Stimulated activated naive B cell treated with anti-CD40 and anti-IgM and Interleukin-4, amounts not matched to agents 10 μg/mL and 1 μg/mL and 100 μg/mL, for 72 hours (primary cell): ENCODE measurements at regions not wholly inside any gene's neighbourhood (a gene's known extent, or its start where the extent isn't known, plus 50 kb on each side); places are given as distances from the start of the nearest gene placed in this dataset.

Source experiments
- ATAC-seq, 2 donors: fragments of 150-1000 bp; cut with Tn5 transposase; replicated peaks; 2 replicates each; pipeline ENCODE4 v1.10.0; 2021; ENCODE audit warnings: moderate library complexity in 1 of 2
- DNase-seq: peaks from one replicate; pipeline ENCODE4 v3.0.0; 2021
- H3K27ac Mint-ChIP-seq: one replicate; pipeline ENCODE4 v1.8.0; 2022; ENCODE audit warnings: mild to moderate bottlenecking, mixed read lengths
- H3K27me3 Mint-ChIP-seq, 2 donors: one replicate each; pipeline ENCODE4 v1.8.0; 2022; ENCODE audit warnings: mixed read lengths in 2 of 2
- H3K36me3 Mint-ChIP-seq, 2 donors: one replicate each; pipeline ENCODE4 v1.8.0; 2022; ENCODE audit warnings: mixed read lengths in 2 of 2, mild to moderate bottlenecking in 1 of 2
- H3K4me1 Mint-ChIP-seq, 2 donors: one replicate each; pipeline ENCODE4 v1.8.0; 2022; ENCODE audit warnings: mixed read lengths in 2 of 2, mild to moderate bottlenecking in 1 of 2
- H3K4me3 Mint-ChIP-seq, 2 donors: one replicate each; pipeline ENCODE4 v1.8.0; 2022; ENCODE audit warnings: mild to moderate bottlenecking in 2 of 2, mixed read lengths in 2 of 2, moderate library complexity in 1 of 2
- H3K9me3 Mint-ChIP-seq, 2 donors: one replicate each; pipeline ENCODE4 v1.8.0; 2022; ENCODE audit warnings: mixed read lengths in 2 of 2, mild to moderate bottlenecking in 1 of 2

DNA sequence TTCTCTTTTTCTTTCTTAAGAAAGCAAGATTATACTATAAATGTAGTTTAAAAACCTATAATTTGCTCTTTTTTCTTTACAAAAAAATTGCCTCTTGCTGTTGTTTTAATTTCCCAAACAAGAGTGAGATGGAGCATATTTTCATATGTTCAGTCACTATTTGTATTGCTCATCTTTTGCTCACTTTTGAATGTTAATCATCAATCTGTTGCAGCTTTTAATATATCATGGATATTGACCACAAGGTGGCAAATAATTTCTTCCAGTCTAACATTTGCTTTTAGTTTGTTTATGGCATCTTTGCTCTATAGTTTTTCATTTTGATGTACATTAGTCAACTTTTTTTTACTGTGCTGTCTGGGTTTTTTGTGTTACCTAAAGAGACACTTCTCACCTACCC lies 112.6 kb upstream of the THRB start:
- Mint-ChIP-seq H3K9me3 (peaks cover 2 to 3% of the 10 kb centered on the region in 2 donors), H3K27me3 (no peaks in the 10 kb centered on the region), H3K4me1 (no peaks in the 10 kb centered on the region), H3K27ac (no peak overlapping the region), H3K36me3 (peaks cover 0 to 2% of the 10 kb centered on the region in 2 donors), H3K4me3 (no peak overlapping the region)
- ATAC-seq (no peak), DNase-seq (no peak)

DNA sequence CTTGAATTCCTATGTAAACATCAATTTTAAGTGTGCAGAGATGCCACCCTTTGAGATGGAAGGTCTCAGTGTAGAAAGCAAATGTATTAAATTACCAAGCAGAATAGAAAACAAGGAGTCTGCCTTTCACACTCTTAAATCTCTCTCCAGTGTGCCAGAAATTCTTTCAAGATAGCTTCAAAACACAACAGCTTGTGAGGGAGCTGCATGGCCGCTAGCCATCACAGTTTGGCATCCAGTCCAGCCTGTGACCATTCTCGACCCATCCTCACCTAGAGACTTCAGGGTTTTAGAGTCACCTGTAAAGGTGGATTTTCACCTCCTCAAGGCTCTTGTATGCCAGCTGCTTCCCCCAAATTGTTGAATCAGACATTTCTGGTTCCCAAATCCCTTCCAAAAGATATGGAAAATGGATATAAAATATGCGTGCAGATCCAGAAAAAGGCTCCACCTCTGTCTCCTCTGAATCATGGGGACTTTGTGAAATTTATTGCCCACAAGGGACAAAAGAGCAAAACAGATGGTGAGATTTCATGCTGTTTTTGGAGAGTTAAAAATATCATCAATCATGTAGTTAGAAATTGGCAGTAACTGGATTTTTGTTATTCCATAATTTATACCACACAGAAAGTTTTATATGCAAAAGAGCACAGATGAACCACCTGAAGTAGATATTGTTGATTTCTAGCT lies 114.2 kb upstream of the THRB start:
- Mint-ChIP-seq H3K4me3 (no peak overlapping the region), H3K36me3 (peaks cover 0 to 2% of the 10 kb centered on the region in 2 donors), H3K27me3 (no peaks in the 10 kb centered on the region), H3K27ac (no peak overlapping the region), H3K9me3 (peaks cover 2 to 3% of the 10 kb centered on the region in 2 donors), H3K4me1 (no peaks in the 10 kb centered on the region)
- no peak for DNase-seq
- no peak for ATAC-seq

DNA sequence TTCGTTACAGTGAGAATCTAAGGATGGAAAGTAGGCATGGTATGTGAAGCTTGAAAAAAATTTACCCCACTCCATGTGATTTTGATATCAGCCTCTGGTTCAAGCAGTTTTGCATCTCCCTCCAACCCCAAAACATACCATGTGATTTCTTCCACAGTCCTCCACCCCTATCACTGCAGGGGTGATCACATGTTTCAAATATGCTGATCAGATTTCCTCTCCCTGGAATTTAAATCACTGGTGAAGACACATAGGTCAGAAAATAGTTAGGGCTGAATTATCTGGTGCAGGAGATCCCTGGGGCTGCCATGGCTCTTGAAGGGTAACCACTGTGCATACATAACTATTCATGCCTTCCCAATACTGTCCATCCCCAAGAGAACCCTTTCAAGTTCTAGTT lies 119.7 kb upstream of the THRB start:
- H3K4me1 Mint-ChIP-seq: no peaks in the 10 kb centered on the region
- H3K36me3 Mint-ChIP-seq: no peaks in the 10 kb centered on the region
- no peaks in the 10 kb centered on the region for H3K9me3 Mint-ChIP-seq
- DNase-seq (no peak), ATAC-seq (no peak)
- no peak overlapping the region for H3K4me3 Mint-ChIP-seq
- H3K27ac Mint-ChIP-seq: no peak overlapping the region
- peaks cover 0 to 7% of the 10 kb centered on the region in 2 donors for H3K27me3 Mint-ChIP-seq

DNA sequence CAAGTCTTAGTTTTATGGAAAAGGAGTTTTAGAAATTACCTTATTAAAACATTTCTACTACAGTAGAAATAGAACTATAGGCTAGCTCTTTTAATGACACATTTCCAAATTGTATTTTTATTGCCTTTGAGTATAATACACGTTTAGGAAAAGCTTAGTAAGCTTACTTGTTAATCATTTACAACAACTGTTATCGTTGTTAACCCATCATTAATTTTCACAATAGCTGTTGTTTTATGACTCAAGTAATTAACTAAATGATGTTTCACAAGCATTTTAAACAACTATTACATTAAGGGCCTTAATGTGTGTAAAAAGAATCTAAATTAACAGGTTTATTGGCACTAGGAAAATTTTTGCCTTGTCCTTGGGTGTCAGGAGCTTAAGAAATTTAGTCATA lies 120.5 kb upstream of the THRB start:
- Mint-ChIP-seq H3K36me3 (no peaks in the 10 kb centered on the region), H3K4me1 (no peaks in the 10 kb centered on the region), H3K27ac (no peak overlapping the region), H3K27me3 (peaks cover 0 to 7% of the 10 kb centered on the region in 2 donors), H3K4me3 (no peak overlapping the region), H3K9me3 (no peaks in the 10 kb centered on the region)
- ATAC-seq (no peak), DNase-seq (no peak)

DNA sequence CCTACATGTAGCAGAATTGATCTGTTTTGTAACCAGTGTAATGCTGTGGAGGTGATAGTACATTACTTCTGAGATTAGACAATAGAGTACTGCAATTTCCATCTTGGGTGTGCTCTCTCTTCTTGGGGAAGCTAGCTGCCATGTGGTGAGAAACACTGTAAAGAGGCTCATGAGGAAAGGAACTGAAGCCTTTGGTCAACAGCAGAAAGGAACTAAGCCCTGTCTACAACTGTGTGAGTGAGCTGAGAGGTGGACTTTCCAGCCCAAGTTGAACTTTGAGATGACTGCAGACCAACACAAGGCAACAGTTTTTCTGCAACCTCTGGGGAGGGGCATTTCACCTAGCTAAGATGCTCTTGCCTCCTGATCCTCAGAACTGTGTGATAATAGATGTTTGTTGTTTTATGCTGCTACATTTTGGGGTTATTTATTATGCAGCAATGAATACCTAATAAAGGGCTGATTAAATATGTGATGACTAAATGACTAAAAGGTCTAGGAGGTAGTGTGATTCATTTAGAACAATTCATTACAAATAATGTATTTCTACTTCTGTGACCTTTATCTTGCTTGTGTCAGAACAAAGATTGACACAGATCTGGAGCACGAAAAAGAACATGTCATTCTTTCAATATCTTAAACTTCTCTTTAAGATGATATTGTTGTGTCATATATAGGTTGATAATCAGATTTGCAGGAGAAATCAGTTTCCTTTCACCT lies 121.6 kb upstream of the THRB start:
- ATAC-seq: peak; percentile 65 to 73
- Mint-ChIP-seq H3K27me3 (peaks cover 0 to 7% of the 10 kb centered on the region in 2 donors), H3K9me3 (no peaks in the 10 kb centered on the region), H3K4me1 (no peaks in the 10 kb centered on the region), H3K4me3 (no peak overlapping the region), H3K36me3 (no peaks in the 10 kb centered on the region), H3K27ac (no peak overlapping the region)
- DNase-seq: no peak

DNA sequence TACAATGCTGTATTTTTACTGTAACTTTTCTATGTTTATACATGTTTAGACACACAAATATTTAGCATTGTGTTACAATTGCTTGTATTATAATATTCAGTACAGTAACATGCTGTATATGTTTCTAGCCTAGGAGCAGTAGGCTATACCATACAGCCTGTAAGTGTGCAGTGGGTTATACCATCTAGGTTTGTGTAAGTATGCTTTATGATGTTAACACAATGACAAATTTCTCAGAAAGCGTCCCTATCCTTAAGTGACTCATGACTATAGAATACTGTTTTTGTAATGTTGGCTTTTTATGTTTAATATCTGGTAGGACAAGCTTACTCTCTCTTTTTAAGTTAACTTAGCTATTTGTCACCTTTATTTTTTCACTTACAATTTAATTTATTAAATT lies 127.5 kb upstream of the THRB start:
- no peaks in the 10 kb centered on the region for H3K4me1 Mint-ChIP-seq
- H3K36me3 Mint-ChIP-seq: peaks cover 0 to 3% of the 10 kb centered on the region in 2 donors
- H3K4me3 Mint-ChIP-seq: no peak overlapping the region
- H3K27me3 Mint-ChIP-seq: no peaks in the 10 kb centered on the region
- no peak overlapping the region for H3K27ac Mint-ChIP-seq
- DNase-seq: no peak
- no peaks in the 10 kb centered on the region for H3K9me3 Mint-ChIP-seq
- no peak for ATAC-seq

DNA sequence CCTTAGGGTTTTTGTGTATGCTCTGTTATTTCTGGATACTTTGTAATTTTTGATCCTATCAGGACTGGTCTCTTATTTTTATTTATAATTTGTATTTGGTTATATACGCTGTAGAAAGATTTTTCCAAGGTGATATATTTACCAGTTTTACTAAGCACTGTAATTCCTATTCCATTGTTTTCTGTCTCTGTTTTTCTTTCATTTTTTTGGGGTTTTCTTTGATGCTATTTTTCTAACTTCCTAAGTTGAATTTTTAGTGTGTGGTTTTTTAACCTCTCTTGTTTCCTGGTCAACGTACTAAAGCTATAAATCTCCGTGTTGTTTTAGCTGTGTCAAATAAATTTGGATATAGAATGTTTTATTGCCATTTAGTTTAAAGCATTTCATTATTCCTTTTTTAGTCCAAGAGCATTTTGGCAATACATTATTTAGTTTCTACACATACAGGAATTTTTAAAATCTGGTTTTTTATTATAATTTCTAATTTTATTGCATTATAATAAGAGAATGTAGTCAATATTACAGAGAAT lies 128.1 kb upstream of the THRB start:
- Mint-ChIP-seq H3K27me3 (no peaks in the 10 kb centered on the region), H3K4me1 (no peaks in the 10 kb centered on the region), H3K36me3 (peaks cover 0 to 3% of the 10 kb centered on the region in 2 donors), H3K27ac (no peak overlapping the region), H3K4me3 (no peak overlapping the region), H3K9me3 (no peaks in the 10 kb centered on the region)
- no peak for ATAC-seq
- DNase-seq: no peak

DNA sequence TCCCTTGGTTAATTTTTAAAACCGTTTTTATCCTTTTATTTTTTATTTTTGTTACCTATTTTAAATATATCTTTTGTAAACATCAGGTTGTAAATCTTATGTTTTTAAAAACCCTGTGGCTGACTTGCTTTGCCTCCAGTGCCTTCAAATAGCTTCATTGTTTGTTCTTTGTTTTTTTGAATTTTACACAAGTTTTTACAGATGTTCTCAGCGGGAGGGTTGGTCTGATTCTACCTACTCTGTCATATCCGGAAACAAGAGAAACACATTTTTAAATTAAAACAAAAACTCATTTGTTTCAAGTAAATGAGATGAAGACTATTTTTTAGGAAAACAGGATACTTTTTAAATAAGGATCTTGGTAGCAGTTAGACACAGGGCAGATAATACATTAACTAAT lies 129.0 kb upstream of the THRB start:
- Mint-ChIP-seq H3K27ac (no peak overlapping the region), H3K9me3 (no peaks in the 10 kb centered on the region), H3K27me3 (no peaks in the 10 kb centered on the region), H3K4me1 (no peaks in the 10 kb centered on the region), H3K36me3 (peaks cover 0 to 3% of the 10 kb centered on the region in 2 donors), H3K4me3 (no peak overlapping the region)
- DNase-seq (no peak), ATAC-seq (no peak)

DNA sequence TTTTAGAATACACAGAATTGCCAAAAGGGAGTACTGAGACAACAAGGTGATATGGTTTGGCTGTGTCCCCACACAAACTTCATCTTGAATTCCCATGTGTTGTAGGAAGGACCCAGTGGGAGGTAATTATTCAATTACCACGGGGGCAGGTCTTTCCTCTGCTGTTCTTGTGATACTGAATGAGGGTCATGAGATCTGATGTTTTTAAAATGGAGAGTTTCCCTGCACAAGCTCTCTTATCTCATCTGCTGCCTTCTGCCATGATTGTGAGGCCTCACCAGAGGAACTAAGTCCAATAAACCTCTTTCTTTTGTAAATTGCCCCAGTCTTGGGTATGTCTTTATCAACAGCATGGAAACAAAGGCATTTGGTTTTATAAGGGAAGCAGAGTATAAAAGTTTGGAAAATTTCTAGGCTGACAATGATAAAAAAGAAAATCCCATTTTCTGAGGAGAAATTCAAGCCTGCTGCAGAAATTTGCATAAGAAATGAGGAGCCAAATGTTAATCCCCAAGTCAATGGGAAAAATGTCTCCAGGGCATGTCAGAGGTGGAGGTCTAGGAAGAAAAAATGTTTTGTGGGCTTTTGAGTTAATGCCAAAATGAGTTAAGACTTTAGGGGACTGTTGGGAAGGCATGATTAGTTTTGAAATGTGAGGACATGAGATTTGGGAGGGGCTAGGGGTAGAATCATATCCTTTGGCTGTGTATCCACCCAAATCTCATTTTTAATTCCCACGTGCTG lies 130.5 kb upstream of the THRB start:
- H3K27me3 Mint-ChIP-seq: no peaks in the 10 kb centered on the region
- no peak for DNase-seq

DNA sequence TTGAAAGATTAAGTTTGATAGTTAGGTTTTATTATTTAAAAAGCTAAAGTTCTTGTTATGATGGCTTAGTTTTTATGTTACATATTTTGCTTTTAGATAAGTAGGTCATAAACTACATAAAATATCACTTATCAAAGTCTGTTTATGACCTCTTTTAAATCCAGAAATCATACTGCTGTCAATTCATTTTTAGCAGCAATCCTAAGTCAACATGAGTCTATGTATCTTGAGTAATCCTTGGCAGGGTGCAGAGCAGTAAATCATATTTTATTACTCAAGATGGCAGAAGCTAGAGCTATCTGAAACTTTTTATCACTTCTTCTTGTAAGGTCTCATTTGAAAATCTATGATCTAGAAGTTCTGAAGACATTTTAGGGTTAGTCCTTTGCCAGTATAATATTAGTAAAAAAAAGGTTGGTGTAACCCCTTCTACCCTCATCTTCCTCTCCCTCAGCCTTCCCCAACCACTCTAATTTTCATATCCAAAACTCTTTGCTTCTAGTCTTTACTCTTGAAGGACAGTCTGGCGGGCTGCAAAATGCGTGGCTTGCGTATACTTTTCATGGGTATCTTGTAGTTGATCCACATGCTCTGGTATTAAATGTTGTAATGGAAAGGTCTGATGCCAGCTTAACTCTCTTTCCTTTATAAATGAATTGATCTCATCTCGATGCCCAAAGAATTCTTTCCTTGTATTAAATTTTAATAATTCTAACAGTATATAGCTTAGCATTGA lies 134.0 kb upstream of the THRB start:
- no peak for ATAC-seq
- no peaks in the 10 kb centered on the region for H3K4me1 Mint-ChIP-seq

More for the DNA sequence above, 130.5 kb upstream of the THRB start:
- Mint-ChIP-seq H3K9me3 (no peaks in the 10 kb centered on the region), H3K27ac (no peak overlapping the region), H3K4me1 (no peaks in the 10 kb centered on the region), H3K4me3 (no peak overlapping the region), H3K36me3 (peaks cover 0 to 3% of the 10 kb centered on the region in 2 donors)
- ATAC-seq: no peak

DNA sequence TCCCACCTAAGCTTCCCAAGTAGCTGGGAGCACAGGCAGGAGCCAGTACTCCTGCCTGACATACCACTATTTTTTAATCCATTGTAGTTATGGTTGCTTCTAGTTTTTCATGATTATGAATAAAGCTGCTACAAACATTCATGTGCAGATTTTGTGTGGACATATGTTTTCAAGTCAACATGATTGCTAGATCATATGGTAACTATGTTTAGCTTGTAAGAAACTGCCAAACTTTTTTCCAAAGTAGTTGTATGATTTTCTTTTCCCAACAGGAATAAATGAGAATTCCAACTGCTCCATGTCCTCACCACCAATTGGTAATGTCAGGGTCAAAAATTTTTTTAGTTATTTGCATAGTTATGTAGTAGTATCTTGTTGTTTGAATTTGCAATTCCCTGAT lies 136.8 kb upstream of the THRB start:
- no peak overlapping the region for H3K4me3 Mint-ChIP-seq
- ATAC-seq: no peak
- no peaks in the 10 kb centered on the region for H3K36me3 Mint-ChIP-seq
- H3K27ac Mint-ChIP-seq: no peak overlapping the region
- no peaks in the 10 kb centered on the region for H3K4me1 Mint-ChIP-seq
- no peak for DNase-seq
- peaks cover 0 to 3% of the 10 kb centered on the region in 2 donors for H3K9me3 Mint-ChIP-seq
- no peaks in the 10 kb centered on the region for H3K27me3 Mint-ChIP-seq

More for the DNA sequence above, 134.0 kb upstream of the THRB start:
- Mint-ChIP-seq H3K4me3 (no peak overlapping the region), H3K36me3 (peaks cover 0 to 3% of the 10 kb centered on the region in 2 donors), H3K27ac (no peak overlapping the region), H3K9me3 (no peaks in the 10 kb centered on the region), H3K27me3 (no peaks in the 10 kb centered on the region)
- DNase-seq: no peak

DNA sequence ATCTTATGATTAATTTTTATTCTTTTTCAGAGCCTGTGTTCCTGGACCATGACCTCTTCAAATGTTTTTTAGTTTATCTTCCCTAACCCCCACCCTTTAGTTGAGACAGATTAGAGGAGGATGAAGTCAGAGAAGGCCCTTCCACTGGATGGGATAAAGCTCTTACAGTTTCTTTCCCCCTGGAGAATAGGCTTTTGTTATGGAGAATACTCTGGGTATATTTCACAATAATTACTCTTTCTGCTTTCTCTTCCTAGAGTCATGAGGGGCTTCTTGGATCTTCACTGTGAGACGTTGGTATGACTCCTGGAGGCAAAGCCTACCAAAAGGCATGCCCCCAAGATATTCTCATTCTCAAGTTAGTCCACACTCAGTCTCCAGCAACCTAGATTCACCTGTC lies 144.4 kb upstream of the THRB start:
- Mint-ChIP-seq H3K4me1 (peaks cover 0 to 1% of the 10 kb centered on the region in 2 donors), H3K4me3 (no peak overlapping the region), H3K27ac (no peak overlapping the region), H3K9me3 (peaks cover 0 to 3% of the 10 kb centered on the region in 2 donors), H3K27me3 (peaks cover 0 to 17% of the 10 kb centered on the region in 2 donors), H3K36me3 (no peaks in the 10 kb centered on the region)
- ATAC-seq (no peak), DNase-seq (no peak)

DNA sequence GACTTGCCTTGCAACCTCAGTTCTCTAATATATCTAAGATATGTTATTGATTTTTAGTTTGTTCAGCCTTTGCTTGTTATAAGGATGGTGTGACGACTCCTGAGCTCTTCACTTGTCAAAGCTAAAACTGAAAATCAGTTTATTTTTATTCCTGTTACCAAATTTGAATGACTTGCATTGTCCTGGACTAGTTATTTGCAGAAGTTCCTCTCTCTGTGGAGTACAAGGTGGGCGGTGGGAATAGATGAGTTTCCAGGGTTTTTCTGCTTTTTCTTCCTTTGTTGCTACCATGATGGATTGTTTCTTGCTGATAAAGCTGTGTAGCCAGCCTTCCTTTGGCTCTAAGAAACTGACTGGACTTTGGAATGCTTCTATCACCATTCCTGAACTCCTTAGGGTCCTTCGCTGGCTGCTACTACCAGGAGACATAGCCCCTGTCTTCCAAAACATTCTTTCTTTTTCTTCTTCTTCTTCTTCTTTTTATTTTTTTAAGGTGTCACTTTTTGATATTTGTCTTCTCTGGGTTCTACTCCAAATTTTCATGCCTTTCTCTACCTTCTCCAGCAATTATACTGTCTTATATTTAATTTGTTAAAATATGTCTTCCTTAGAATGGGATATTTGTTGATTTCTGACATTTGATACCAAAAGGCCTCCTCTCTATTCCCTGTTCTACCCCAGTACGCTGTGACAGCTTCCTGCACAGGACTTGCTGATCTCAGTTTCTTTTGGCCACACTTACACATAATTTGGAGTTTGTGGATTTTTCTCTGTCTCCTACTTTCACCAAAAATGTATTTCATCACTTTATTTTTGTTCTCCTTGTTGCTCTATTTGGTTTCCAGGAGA lies 145.1 kb upstream of the THRB start:
- Mint-ChIP-seq H3K9me3 (peaks cover 0 to 3% of the 10 kb centered on the region in 2 donors), H3K4me3 (no peak overlapping the region), H3K4me1 (peaks cover 0 to 1% of the 10 kb centered on the region in 2 donors), H3K27me3 (peaks cover 0 to 17% of the 10 kb centered on the region in 2 donors), H3K36me3 (no peaks in the 10 kb centered on the region), H3K27ac (no peak overlapping the region)
- ATAC-seq (no peak), DNase-seq (no peak)
